Lower lobe of right lung (tissue), 2 donors: ENCODE measurements at regions not wholly inside any gene's neighbourhood (a gene's known extent, or its start where the extent isn't known, plus 50 kb on each side); places are given as distances from the start of the nearest gene placed in this dataset.
A peak's percentile ranks its signal among the peaks of the same experiment; 100 is the strongest.

ENCODE experiments used
- ATAC-seq, 2 donors: fragments of 200-7000 bp; cut with Tn5 transposase; one replicate each; pipeline ENCODE4 v1.9.1; 2020 to 2022; ENCODE audit warnings: mild to moderate bottlenecking in 2 of 2, moderate library complexity in 2 of 2
- DNase-seq: peaks from one replicate; pipeline ENCODE4 v3.0.0-alpha.2; 2020
- H3K27ac ChIP-seq: fragments of 200-600 bp; one replicate; pipeline ENCODE4 v1.8.0; 2022
- H3K27me3 ChIP-seq: fragments of 200-600 bp; one replicate; pipeline ENCODE4 v1.8.0; 2022; ENCODE audit warnings: low read depth
- H3K36me3 ChIP-seq: fragments of 200-600 bp; one replicate; pipeline ENCODE4 v1.8.0; 2022; ENCODE audit warnings: mild to moderate bottlenecking
- H3K4me1 ChIP-seq: fragments of 200-600 bp; one replicate; pipeline ENCODE4 v1.8.0; 2022
- H3K4me3 ChIP-seq: fragments of 200-600 bp; one replicate; pipeline ENCODE4 v1.8.0; 2022; ENCODE audit warnings: mild to moderate bottlenecking
- H3K9me3 ChIP-seq: fragments of 200-600 bp; one replicate; pipeline ENCODE4 v1.8.0; 2022
- intact Hi-C: fragments of 100-400 bp; cut with DNase I; formaldehyde crosslinking; loops from one replicate; pipeline ENCODE4 v1.11.0; 2022
- TF ChIP-seq, protein P1 (sequence below): fragments of 200-600 bp; IDR thresholded peaks from one replicate; pipeline ENCODE4 v1.8.0; 2022; ENCODE audit warnings: antibody characterized with exemption, mild to moderate bottlenecking
- donor health status: DM: no; HTN: yes; CAD: no; lungs with severe emphysema.

- H3K9me3 ChIP-seq, result no peaks in the 10 kb centered on the region
- intact Hi-C loops, result no loop called here
- H3K36me3 ChIP-seq, result no peaks in the 10 kb centered on the region
- H3K4me3 ChIP-seq, result no peak overlapping the region
- DNase-seq, result no peak
- no peak for ATAC-seq
- TF ChIP-seq, protein P1, sequence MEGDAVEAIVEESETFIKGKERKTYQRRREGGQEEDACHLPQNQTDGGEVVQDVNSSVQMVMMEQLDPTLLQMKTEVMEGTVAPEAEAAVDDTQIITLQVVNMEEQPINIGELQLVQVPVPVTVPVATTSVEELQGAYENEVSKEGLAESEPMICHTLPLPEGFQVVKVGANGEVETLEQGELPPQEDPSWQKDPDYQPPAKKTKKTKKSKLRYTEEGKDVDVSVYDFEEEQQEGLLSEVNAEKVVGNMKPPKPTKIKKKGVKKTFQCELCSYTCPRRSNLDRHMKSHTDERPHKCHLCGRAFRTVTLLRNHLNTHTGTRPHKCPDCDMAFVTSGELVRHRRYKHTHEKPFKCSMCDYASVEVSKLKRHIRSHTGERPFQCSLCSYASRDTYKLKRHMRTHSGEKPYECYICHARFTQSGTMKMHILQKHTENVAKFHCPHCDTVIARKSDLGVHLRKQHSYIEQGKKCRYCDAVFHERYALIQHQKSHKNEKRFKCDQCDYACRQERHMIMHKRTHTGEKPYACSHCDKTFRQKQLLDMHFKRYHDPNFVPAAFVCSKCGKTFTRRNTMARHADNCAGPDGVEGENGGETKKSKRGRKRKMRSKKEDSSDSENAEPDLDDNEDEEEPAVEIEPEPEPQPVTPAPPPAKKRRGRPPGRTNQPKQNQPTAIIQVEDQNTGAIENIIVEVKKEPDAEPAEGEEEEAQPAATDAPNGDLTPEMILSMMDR, result no peak
- no peaks in the 10 kb centered on the region for H3K27me3 ChIP-seq
- no peak overlapping the region for H3K27ac ChIP-seq
- no peaks in the 10 kb centered on the region for H3K4me1 ChIP-seq
Observed at GRCh38 chr6:66149132-66149531, 442.1 kb upstream of the EYS start.

DNA sequence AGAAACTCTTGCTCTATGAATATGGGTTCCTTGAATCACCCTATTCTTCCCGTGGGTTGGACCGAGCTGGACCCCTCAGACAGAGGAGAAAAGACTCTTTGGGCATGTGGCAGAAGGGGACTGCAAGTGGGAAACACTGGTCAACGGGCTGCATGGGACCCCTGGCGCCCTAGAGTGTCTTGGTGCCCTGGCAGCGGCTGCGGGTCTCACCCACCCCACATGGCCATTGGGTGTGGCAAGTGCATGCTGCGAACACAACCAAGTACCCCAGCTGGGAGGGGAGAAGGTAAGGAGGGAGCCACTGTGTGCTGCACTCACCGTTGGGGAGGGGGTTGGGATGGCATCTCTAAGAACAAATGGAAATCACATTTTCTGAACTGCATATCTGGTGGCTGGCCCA lies 438.8 kb upstream of the EYS start:
- peak in 1 of 2 donors; percentile 37 for ATAC-seq
- intact Hi-C loops, result no loop called here

DNA sequence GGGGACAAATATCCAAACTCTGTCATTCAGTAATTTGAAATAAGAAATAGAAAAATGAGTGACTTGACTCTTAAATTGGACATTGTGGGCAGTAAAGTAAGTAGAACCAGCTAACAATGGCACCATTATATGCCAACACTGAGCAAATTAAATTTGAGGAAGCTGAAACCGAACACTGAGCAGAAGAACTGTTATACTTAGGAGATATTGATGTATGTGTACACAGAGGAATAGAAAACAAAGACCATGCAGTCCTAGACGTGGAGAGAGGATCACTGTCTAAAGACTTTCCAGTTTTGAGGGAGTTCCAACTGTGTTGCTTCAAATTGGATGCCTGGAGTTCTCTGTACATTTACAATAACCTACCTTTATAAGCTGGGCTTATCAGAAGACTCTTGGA lies 427.0 kb upstream of the EYS start:
- Histone ChIP-seq H3K4me1 (no peaks in the 10 kb centered on the region), H3K9me3 (peaks cover 7% of the 10 kb centered on the region), H3K36me3 (no peaks in the 10 kb centered on the region), H3K27me3 (no peaks in the 10 kb centered on the region), H3K4me3 (no peak overlapping the region), H3K27ac (no peak overlapping the region)
- intact Hi-C loops, result no loop called here
- TF ChIP-seq, protein P1, result no peak
- DNase-seq (no peak), ATAC-seq (no peak)

More for the DNA sequence above, 438.8 kb upstream of the EYS start:
- no peak overlapping the region for H3K27ac ChIP-seq
- TF ChIP-seq, protein P1, result no peak
- H3K27me3 ChIP-seq, result no peaks in the 10 kb centered on the region
- no peaks in the 10 kb centered on the region for H3K36me3 ChIP-seq
- H3K4me3 ChIP-seq, result no peak overlapping the region
- H3K4me1 ChIP-seq, result no peaks in the 10 kb centered on the region
- H3K9me3 ChIP-seq, result no peaks in the 10 kb centered on the region
- peak; percentile 30 for DNase-seq

- ATAC-seq (no peak), DNase-seq (no peak)
- Histone ChIP-seq H3K4me3 (no peak overlapping the region), H3K4me1 (no peaks in the 10 kb centered on the region), H3K27me3 (no peaks in the 10 kb centered on the region), H3K9me3 (no peaks in the 10 kb centered on the region), H3K27ac (no peak overlapping the region), H3K36me3 (no peaks in the 10 kb centered on the region)
- intact Hi-C loops, result no loop called here
- TF ChIP-seq, protein P1, result no peak
Observed at GRCh38 chr6:66128656-66129055, 421.6 kb upstream of the EYS start.

DNA sequence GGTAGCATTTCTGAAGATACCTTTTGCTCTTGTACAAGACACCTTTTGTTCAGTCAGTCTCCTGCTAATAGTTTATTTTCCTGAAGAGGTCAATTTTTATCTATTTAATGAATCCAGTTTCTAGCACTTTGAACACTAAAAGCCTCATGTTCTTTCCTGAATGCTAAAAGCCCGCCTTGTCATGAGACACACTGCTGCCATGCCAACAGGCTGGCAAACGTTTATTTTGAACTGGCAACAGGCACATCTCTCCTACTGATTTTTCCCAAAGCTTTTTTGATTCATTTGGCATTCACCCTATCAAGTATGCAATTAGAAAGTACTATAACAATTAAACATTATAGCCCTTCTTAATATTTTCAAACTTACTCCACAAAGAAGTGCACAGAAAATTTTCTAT lies 421.2 kb upstream of the EYS start:
- no peak for DNase-seq
- Histone ChIP-seq H3K4me1 (no peaks in the 10 kb centered on the region), H3K36me3 (no peaks in the 10 kb centered on the region), H3K27me3 (no peaks in the 10 kb centered on the region), H3K9me3 (no peaks in the 10 kb centered on the region), H3K4me3 (no peak overlapping the region), H3K27ac (no peak overlapping the region)
- intact Hi-C loops, result no loop called here
- ATAC-seq, result no peak
- TF ChIP-seq, protein P1, result no peak

GRCh38 chr6:66127061-66127460 lies 420.0 kb upstream of the EYS start:
- Histone ChIP-seq H3K4me1 (no peaks in the 10 kb centered on the region), H3K27me3 (no peaks in the 10 kb centered on the region), H3K27ac (no peak overlapping the region), H3K9me3 (no peaks in the 10 kb centered on the region), H3K4me3 (no peak overlapping the region), H3K36me3 (no peaks in the 10 kb centered on the region)
- intact Hi-C loops, result no loop called here
- no peak for DNase-seq
- ATAC-seq, result no peak
- TF ChIP-seq, protein P1, result no peak
